Loucy (cell line): ENCODE measurements at regions not wholly inside any gene's neighbourhood (a gene's known extent, or its start where the extent isn't known, plus 50 kb on each side); places are given as distances from the start of the nearest gene placed in this dataset.

Experiments used
- H2AFZ ChIP-seq: fragments of 200-600 bp; sonication (generic); 2 replicates; pipeline ENCODE4 v1.6.0; 2016; ENCODE audit warnings: antibody characterized with exemption, mild to moderate bottlenecking, low read length, moderate library complexity
- H3F3A ChIP-seq: fragments of 200-600 bp; 2 replicates; pipeline ENCODE4 v1.6.0; 2016; ENCODE audit warnings: antibody characterized with exemption, low read depth, mild to moderate bottlenecking
- H3K27me3 ChIP-seq: fragments of 200-600 bp; sonication (generic); 2 replicates; pipeline ENCODE4 v1.6.1; 2014; ENCODE audit warnings: low read length, mild to moderate bottlenecking; ENCODE audit not compliant: insufficient read depth, poor library complexity, severe bottlenecking
- H3K36me3 ChIP-seq: fragments of 200-600 bp; sonication (generic); 2 replicates; pipeline ENCODE4 v1.6.1; 2016; ENCODE audit warnings: low read length; ENCODE audit not compliant: insufficient read depth
- H3K4me1 ChIP-seq: fragments of 200-600 bp; sonication (generic); 2 replicates; pipeline ENCODE4 v1.5.1; 2014; ENCODE audit warnings: low read length, mild to moderate bottlenecking; ENCODE audit not compliant: insufficient read depth, poor library complexity, severe bottlenecking
- H3K4me2 ChIP-seq: fragments of 200-600 bp; sonication (generic); 2 replicates; pipeline ENCODE4 v1.6.0; 2014; ENCODE audit warnings: antibody characterized with exemption, low read length, low read depth, mild to moderate bottlenecking; ENCODE audit not compliant: poor library complexity, severe bottlenecking
- H3K4me3 ChIP-seq: fragments of 200-600 bp; sonication (generic); 2 replicates; pipeline ENCODE4 v1.5.1; 2014; ENCODE audit warnings: low read length, mild to moderate bottlenecking, mixed read lengths; ENCODE audit not compliant: poor library complexity, severe bottlenecking
- H3K79me2 ChIP-seq: fragments of 200-600 bp; sonication (generic); 2 replicates; pipeline ENCODE4 v1.6.1; 2014; ENCODE audit warnings: low read length; ENCODE audit not compliant: insufficient read depth
- H3K9ac ChIP-seq: fragments of 200-600 bp; sonication (generic); 2 replicates; pipeline ENCODE4 v1.6.0; 2014; ENCODE audit warnings: mild to moderate bottlenecking, low read depth, low read length, moderate library complexity; ENCODE audit not compliant: poor library complexity, severe bottlenecking
- H3K9me2 ChIP-seq: fragments of 200-600 bp; sonication (generic); replicated peaks from 2 replicates; pipeline ENCODE4 v1.6.1; 2016; ENCODE audit warnings: low read depth, low read length, mixed read lengths
- H3K9me3 ChIP-seq: fragments of 200-600 bp; sonication (generic); 2 replicates; pipeline ENCODE4 v1.6.1; 2014; ENCODE audit warnings: mild to moderate bottlenecking, antibody characterized with exemption, low read length, low read depth; ENCODE audit not compliant: insufficient read depth
- H4K20me1 ChIP-seq: fragments of 200-600 bp; sonication (generic); 2 replicates; pipeline ENCODE4 v1.6.0; 2014; ENCODE audit warnings: antibody characterized with exemption, low read length, mild to moderate bottlenecking; ENCODE audit not compliant: insufficient read depth, poor library complexity, severe bottlenecking
- CTCF ChIP-seq: fragments of 200-600 bp; sonication (generic); conservative IDR thresholded peaks from 2 replicates; pipeline ENCODE4 v1.5.1; 2014; ENCODE audit warnings: mild to moderate bottlenecking, antibody characterized with exemption, low read length
- EZH2phosphoT487 ChIP-seq: fragments of 200-600 bp; IDR thresholded peaks from 2 replicates; pipeline ENCODE4 v1.6.1; 2018; ENCODE audit warnings: antibody characterized with exemption, mild to moderate bottlenecking, moderate library complexity, borderline replicate concordance

GRCh38 chr3:14258906-14259904 is 80.6 kb downstream of the LSM3 start:
- Histone ChIP-seq H3K4me2 (no peak overlapping the region), H3K4me3 (no peak overlapping the region), H3K9ac (no peak overlapping the region), H3K4me1 (no peaks in the 10 kb centered on the region), H3F3A (no peaks in the 10 kb centered on the region), H3K9me3 (no peaks in the 10 kb centered on the region), H3K36me3 (no peaks in the 10 kb centered on the region), H3K9me2 (no peaks in the 10 kb centered on the region), H3K27me3 (no peaks in the 10 kb centered on the region), H4K20me1 (no peaks in the 10 kb centered on the region), H2AFZ (no peak overlapping the region), H3K79me2 (no peaks in the 10 kb centered on the region)
- TF ChIP-seq CTCF (no peak), EZH2phosphoT487 (no peak)

- no peak for TF ChIP-seq CTCF
- no peak for TF ChIP-seq EZH2phosphoT487
- H3K4me3 ChIP-seq = no peak overlapping the region
- no peaks in the 10 kb centered on the region for H3K79me2 ChIP-seq
- H3K27me3 ChIP-seq = no peaks in the 10 kb centered on the region
- H3K36me3 ChIP-seq = no peaks in the 10 kb centered on the region
- no peaks in the 10 kb centered on the region for H3K9me2 ChIP-seq
- H3K9ac ChIP-seq = no peak overlapping the region
- H3K4me2 ChIP-seq = no peak overlapping the region
- H3K4me1 ChIP-seq = no peaks in the 10 kb centered on the region
- H3K9me3 ChIP-seq = no peaks in the 10 kb centered on the region
- H2AFZ ChIP-seq = no peak overlapping the region
- H4K20me1 ChIP-seq = no peaks in the 10 kb centered on the region
- no peaks in the 10 kb centered on the region for H3F3A ChIP-seq
These were observed 81.8 kb downstream of the LSM3 start for GRCh38 chr3:14260463-14260862.

- H3K36me3 ChIP-seq = no peaks in the 10 kb centered on the region
- no peak overlapping the region for H3K4me2 ChIP-seq
- H3K27me3 ChIP-seq = no peaks in the 10 kb centered on the region
- H3K79me2 ChIP-seq = no peaks in the 10 kb centered on the region
- no peaks in the 10 kb centered on the region for H3K4me1 ChIP-seq
- H3F3A ChIP-seq = no peaks in the 10 kb centered on the region
- H3K9me3 ChIP-seq = no peaks in the 10 kb centered on the region
- TF ChIP-seq CTCF = peak; percentile 99
- no peak for TF ChIP-seq EZH2phosphoT487
- no peak overlapping the region for H2AFZ ChIP-seq
- no peak overlapping the region for H3K4me3 ChIP-seq
- no peaks in the 10 kb centered on the region for H4K20me1 ChIP-seq
- no peak overlapping the region for H3K9ac ChIP-seq
- H3K9me2 ChIP-seq = no peaks in the 10 kb centered on the region
These were observed 82.6 kb downstream of the LSM3 start for GRCh38 chr3:14261229-14261628.
